NT2/D1 (cell line): ENCODE measurements at regions not wholly inside any gene's neighbourhood (a gene's known extent, or its start where the extent isn't known, plus 50 kb on each side); places are given as distances from the start of the nearest gene placed in this dataset.

ENCODE experiments used
- DNase-seq: peaks from one replicate; pipeline ENCODE4 v3.0.0-alpha.2; 2011; ENCODE audit warnings: low read depth, low spot score
- H3K27me3 ChIP-seq: 2 replicates; pipeline ENCODE4 v1.6.0; 2011; ENCODE audit warnings: mild to moderate bottlenecking; ENCODE audit not compliant: insufficient read length, insufficient read depth
- H3K36me3 ChIP-seq: 2 replicates; pipeline ENCODE4 v1.6.1; 2011; ENCODE audit warnings: mild to moderate bottlenecking, low read length, mixed read lengths; ENCODE audit not compliant: insufficient read depth, insufficient read length
- H3K4me1 ChIP-seq: 2 replicates; pipeline ENCODE4 v1.5.1; 2011; ENCODE audit not compliant: insufficient read depth, insufficient read length
- H3K4me3 ChIP-seq: 2 replicates; pipeline ENCODE4 v1.5.1; 2011; ENCODE audit warnings: low read depth; ENCODE audit not compliant: insufficient read length
- H3K9ac ChIP-seq: 2 replicates; pipeline ENCODE4 v1.6.0; 2011; ENCODE audit warnings: low read depth; ENCODE audit not compliant: insufficient read length
- H3K9me3 ChIP-seq: 2 replicates; pipeline ENCODE4 v1.5.1; 2011; ENCODE audit warnings: mild to moderate bottlenecking, low read length; ENCODE audit not compliant: insufficient read depth
- SUZ12 ChIP-seq: IDR thresholded peaks from 2 replicates; pipeline ENCODE4 v1.6.1; 2011; ENCODE audit not compliant: insufficient read length, insufficient read depth; ENCODE audit errors: extremely low read depth
- YY1 ChIP-seq: IDR thresholded peaks from 2 replicates; pipeline ENCODE4 v1.6.1; 2011; ENCODE audit not compliant: insufficient read length, insufficient read depth
- ZNF274 ChIP-seq: IDR thresholded peaks from 2 replicates; pipeline ENCODE4 v1.6.1; 2011; ENCODE audit warnings: mild to moderate bottlenecking, low read depth, low read length

- H3K4me1 ChIP-seq = no peaks in the 10 kb centered on the region
- H3K9ac ChIP-seq = no peak overlapping the region
- H3K9me3 ChIP-seq = peaks cover 5% of the 10 kb centered on the region; the same call in 1 of the 2 replicates
- no peak overlapping the region for H3K4me3 ChIP-seq
- DNase-seq = no peak
- no peaks in the 10 kb centered on the region for H3K36me3 ChIP-seq
- TF ChIP-seq YY1 (no peak), ZNF274 (no peak), SUZ12 (no peak)
- no peaks in the 10 kb centered on the region for H3K27me3 ChIP-seq
Observed at GRCh38 chr2:239891698-239892097, 133.4 kb downstream of the NDUFA10 start.

GRCh38 chr2:239890206-239890746 lies 134.9 kb downstream of the NDUFA10 start:
- peaks cover 19% of the 10 kb centered on the region for H3K9me3 ChIP-seq
- TF ChIP-seq SUZ12 (no peak), YY1 (no peak), ZNF274 (no peak)
- DNase-seq = no peak
- H3K27me3 ChIP-seq = no peaks in the 10 kb centered on the region
- no peaks in the 10 kb centered on the region for H3K36me3 ChIP-seq
- H3K4me1 ChIP-seq = no peaks in the 10 kb centered on the region
- no peak overlapping the region for H3K9ac ChIP-seq
- H3K4me3 ChIP-seq = no peak overlapping the region

- Histone ChIP-seq H3K27me3 (no peaks in the 10 kb centered on the region), H3K9ac (no peak overlapping the region), H3K4me1 (no peaks in the 10 kb centered on the region), H3K4me3 (no peak overlapping the region), H3K9me3 (peaks cover 25% of the 10 kb centered on the region), H3K36me3 (no peaks in the 10 kb centered on the region)
- TF ChIP-seq SUZ12 (no peak), ZNF274 (no peak), YY1 (no peak)
- DNase-seq = no peak
Observed at GRCh38 chr2:239889641-239890121, 135.5 kb downstream of the NDUFA10 start.

- Histone ChIP-seq H3K9ac (no peak overlapping the region), H3K9me3 (peaks cover 34% of the 10 kb centered on the region), H3K27me3 (no peaks in the 10 kb centered on the region), H3K4me3 (no peak overlapping the region), H3K36me3 (no peaks in the 10 kb centered on the region), H3K4me1 (no peaks in the 10 kb centered on the region)
- TF ChIP-seq ZNF274 = no peak
- no peak for DNase-seq
Observed at GRCh38 chr2:239887604-239888003, 137.5 kb downstream of the NDUFA10 start.

- no peak for DNase-seq
- no peak for TF ChIP-seq YY1
- TF ChIP-seq SUZ12 = no peak
- TF ChIP-seq ZNF274 = no peak
Observed at GRCh38 chr2:239886781-239887180, 138.4 kb downstream of the NDUFA10 start.

GRCh38 chr2:239884875-239885274 lies 140.3 kb downstream of the NDUFA10 start:
- DNase-seq = no peak
- no peak for TF ChIP-seq SUZ12
- no peak for TF ChIP-seq YY1
- no peak for TF ChIP-seq ZNF274
- no peaks in the 10 kb centered on the region for H3K36me3 ChIP-seq

More at GRCh38 chr2:239886781-239887180, 138.4 kb downstream of the NDUFA10 start:
- Histone ChIP-seq H3K4me3 (no peak overlapping the region), H3K4me1 (peaks cover 4% of the 10 kb centered on the region), H3K9me3 (peaks cover 34% of the 10 kb centered on the region), H3K36me3 (no peaks in the 10 kb centered on the region), H3K27me3 (no peaks in the 10 kb centered on the region), H3K9ac (no peak overlapping the region)

GRCh38 chr2:239884051-239884405 lies 141.1 kb downstream of the NDUFA10 start:
- H3K4me1 ChIP-seq = peaks cover 10% of the 10 kb centered on the region
- no peak for TF ChIP-seq YY1
- no peak for TF ChIP-seq SUZ12
- TF ChIP-seq ZNF274 = no peak
- peaks cover 34% of the 10 kb centered on the region for H3K9me3 ChIP-seq
- H3K27me3 ChIP-seq = no peaks in the 10 kb centered on the region
- no peak for DNase-seq
- no peaks in the 10 kb centered on the region for H3K36me3 ChIP-seq
- H3K9ac ChIP-seq = no peak overlapping the region
- H3K4me3 ChIP-seq = no peak overlapping the region

More at GRCh38 chr2:239884875-239885274, 140.3 kb downstream of the NDUFA10 start:
- peaks cover 10% of the 10 kb centered on the region for H3K4me1 ChIP-seq
- H3K27me3 ChIP-seq = no peaks in the 10 kb centered on the region
- no peak overlapping the region for H3K9ac ChIP-seq
- no peak overlapping the region for H3K4me3 ChIP-seq
- peaks cover 34% of the 10 kb centered on the region for H3K9me3 ChIP-seq
